ENCODE measurements at regions not wholly inside any gene's neighbourhood (a gene's known extent, or its start where the extent isn't known, plus 50 kb on each side); places are given as distances from the start of the nearest gene placed in this dataset.

DNA sequence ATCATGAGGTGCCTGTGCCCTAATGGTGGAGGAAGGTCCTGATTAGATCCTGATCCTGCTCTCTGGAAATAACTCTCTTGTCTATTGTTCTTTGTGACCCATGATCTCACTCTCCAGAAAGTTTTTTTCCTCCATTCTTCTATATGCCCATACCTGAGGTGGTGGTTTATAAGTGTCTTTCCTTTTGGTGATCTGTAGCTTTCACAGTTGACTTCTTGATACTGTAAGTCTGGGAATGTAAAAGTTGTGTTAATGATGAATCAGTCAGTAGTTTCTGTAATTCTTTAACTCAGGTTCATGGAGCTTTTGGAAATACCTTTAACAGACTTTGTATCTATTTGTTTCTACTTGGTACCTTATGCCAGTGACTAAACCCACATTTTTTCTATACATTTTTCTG, 444.0 kb upstream of the FLRT2 start:
- TF ChIP-seq POLR2A (IDR thresholded peaks at IDR 0.05) (no peak), CTCF (IDR thresholded peaks at IDR 0.05) (no peak)
